Aorta (tissue), 5 donors: ENCODE measurements at regions not wholly inside any gene's neighbourhood (a gene's known extent, or its start where the extent isn't known, plus 50 kb on each side); places are given as distances from the start of the nearest gene placed in this dataset.
"Not testable (repeated sequence)": the region's sequence is repeated elsewhere in the genome, so short reads cannot be mapped to it uniquely, and the experiment has no call there.

ENCODE experiments used
- ATAC-seq: fragments of 200-7000 bp; cut with Tn5 transposase; one replicate; pipeline ENCODE4 v1.9.1; 2022; ENCODE audit warnings: moderate library complexity; ENCODE audit not compliant: low FRiP score
- DNase-seq, 2 donors: peaks; one replicate each; pipeline ENCODE4 v3.0.0-alpha.2; 2020
- H3K27ac ChIP-seq, 2 donors: one replicate each; pipeline ENCODE4 v1.5.1; 2013; ENCODE audit warnings: low read length in 2 of 2, mild to moderate bottlenecking in 2 of 2, moderate library complexity in 2 of 2, control low read depth in 1 of 2, inconsistent platforms in 1 of 2, low read depth in 1 of 2
- H3K27me3 ChIP-seq, 2 donors: one replicate each; pipeline ENCODE4 v1.6.1; 2013; ENCODE audit warnings: control low read depth in 1 of 2, low read length in 1 of 2, mild to moderate bottlenecking in 1 of 2, moderate library complexity in 1 of 2; ENCODE audit not compliant: insufficient read depth in 2 of 2, control insufficient read depth in 1 of 2
- H3K36me3 ChIP-seq, 2 donors: one replicate each; pipeline ENCODE4 v1.6.1; 2013; ENCODE audit warnings: control low read depth in 1 of 2, low read length in 1 of 2, mild to moderate bottlenecking in 1 of 2; ENCODE audit not compliant: insufficient read depth in 2 of 2, control insufficient read depth in 1 of 2
- H3K4me1 ChIP-seq, 2 donors: one replicate each; pipeline ENCODE4 v1.6.1; 2013; ENCODE audit warnings: low read length in 2 of 2, control low read depth in 1 of 2, mild to moderate bottlenecking in 1 of 2, moderate library complexity in 1 of 2; ENCODE audit not compliant: insufficient read depth in 2 of 2, control insufficient read depth in 1 of 2
- H3K4me3 ChIP-seq, 2 donors: one replicate each; pipeline ENCODE4 v1.5.1; 2013; ENCODE audit warnings: low read length in 2 of 2, control low read depth in 1 of 2, mild to moderate bottlenecking in 1 of 2
- H3K9me3 ChIP-seq: one replicate; pipeline ENCODE4 v1.6.1; 2013; ENCODE audit warnings: mild to moderate bottlenecking, low read length; ENCODE audit not compliant: control insufficient read depth
- WGBS, 2 donors: extraction: QIAGEN DNeasy Blood & Tissue Kit; methylation state at CpG; one replicate each; pipeline ENCODE4 v1.1.7; 2013; 5-methylcytosine and 5-hydroxymethylcytosine counted together
- intact Hi-C, 2 donors: fragments of 100-400 bp; cut with DNase I; formaldehyde crosslinking; loops; one replicate each; pipeline versions ENCODE4 v1.14.2 to v1.15.0; 2022
- donor health status: healthy with polysubstance abuse.
- donor health status: Bipolar disorder and iron deficiency.
- donor health status: DM: no; HTN: no; CAD: no.
- donor health status: DM: no; HTN: no; CAD: no.
- donor health status: DM: yes; HTN: yes; CAD: no.

DNA sequence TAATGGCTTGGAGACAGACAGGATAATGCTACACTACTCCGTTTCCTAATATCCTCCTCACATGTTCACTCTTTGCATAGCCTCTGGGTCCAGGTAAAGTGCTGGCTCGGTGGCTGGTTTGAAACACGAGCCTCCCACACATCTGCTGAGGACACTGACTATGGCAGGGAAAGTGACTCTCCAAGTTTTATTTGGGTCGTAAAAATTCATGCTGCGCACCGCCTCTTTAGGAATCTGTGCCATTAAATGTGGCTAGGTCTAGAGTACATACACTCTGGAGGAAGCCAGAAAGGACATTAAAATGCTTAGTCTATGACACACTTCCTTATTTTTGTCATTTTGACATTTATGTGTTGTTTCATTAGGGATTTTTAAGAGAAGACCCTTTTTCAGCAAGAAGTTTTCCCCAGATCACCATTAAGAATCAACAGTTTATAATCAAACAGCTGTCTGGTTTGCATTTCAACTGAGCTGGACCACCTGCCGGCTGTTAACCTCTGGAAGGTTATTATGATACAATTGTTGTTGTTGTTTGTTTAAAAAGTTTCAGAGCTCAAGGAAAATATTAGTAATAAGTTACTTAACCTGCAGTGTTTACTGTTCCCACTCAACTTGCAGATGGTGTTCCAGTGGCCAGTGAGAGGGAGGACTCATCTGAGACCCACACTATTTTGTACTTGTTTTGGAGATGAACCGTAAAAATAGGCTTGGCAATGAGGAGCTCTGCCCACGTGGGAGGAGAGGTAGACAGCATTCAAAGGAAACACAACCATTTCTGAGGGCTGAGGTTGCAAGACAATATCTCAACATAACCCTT is 443.3 kb upstream of the MEIS1 start:
- intact Hi-C loops: no loop called here

DNA sequence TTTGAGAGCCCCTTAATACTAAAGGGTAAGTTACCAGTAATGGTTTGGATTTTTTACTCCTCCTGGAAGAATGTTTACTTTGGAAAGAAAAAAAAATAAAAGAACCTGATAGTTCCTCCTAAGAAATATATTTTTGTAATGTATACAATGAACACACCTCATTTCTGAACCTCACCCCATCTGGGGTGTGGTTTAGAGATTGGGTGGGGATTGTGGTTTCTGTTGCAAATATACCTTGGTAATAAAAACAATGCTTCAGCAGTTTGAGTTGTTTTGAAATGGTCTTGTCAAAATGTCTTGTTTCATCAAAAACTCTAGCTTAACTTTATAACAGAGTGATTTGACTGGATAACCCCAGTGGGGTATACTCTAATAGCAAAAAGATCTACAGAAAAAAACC is 448.9 kb upstream of the MEIS1 start:
- ATAC-seq: no peak
- Histone ChIP-seq H3K9me3 (peaks cover 4% of the 10 kb centered on the region), H3K4me1 (no peaks in the 10 kb centered on the region), H3K27me3 (no peaks in the 10 kb centered on the region), H3K36me3 (no peaks in the 10 kb centered on the region), H3K4me3 (no peak overlapping the region), H3K27ac (no peak overlapping the region)
- no peak for DNase-seq
- intact Hi-C loops: no loop called here

More for the DNA sequence above, 443.3 kb upstream of the MEIS1 start:
- H3K4me3 ChIP-seq: no peak overlapping the region
- ATAC-seq: no peak
- H3K27me3 ChIP-seq: no peaks in the 10 kb centered on the region
- WGBS, 2 donors: 72% methylated on average over 9 of the region's 9 CpGs
- no peaks in the 10 kb centered on the region for H3K36me3 ChIP-seq
- no peak overlapping the region for H3K27ac ChIP-seq
- no peak for DNase-seq
- H3K4me1 ChIP-seq: no peaks in the 10 kb centered on the region
- peaks cover 2% of the 10 kb centered on the region for H3K9me3 ChIP-seq

DNA sequence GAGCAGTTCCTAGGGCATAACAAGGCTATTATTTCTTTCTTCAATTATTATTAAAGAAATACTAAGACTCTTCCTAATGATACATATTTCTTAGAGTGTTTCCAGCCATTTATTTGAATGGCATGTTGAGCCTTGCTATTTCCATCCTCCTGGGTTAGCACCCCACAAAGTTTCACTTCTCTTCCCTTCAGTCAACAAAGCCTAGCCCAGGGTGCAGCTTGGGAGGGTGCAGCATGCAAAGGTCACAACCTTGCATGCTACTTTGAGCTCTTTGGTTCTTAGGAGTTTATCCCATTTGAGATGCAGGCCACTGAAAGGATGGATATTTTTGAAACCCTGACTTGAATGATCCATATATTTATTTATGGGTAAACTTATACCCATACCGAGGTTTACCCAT is 454.4 kb upstream of the MEIS1 start:
- H3K27ac ChIP-seq: no peak overlapping the region
- DNase-seq: no peak
- ATAC-seq: no peak
- no peaks in the 10 kb centered on the region for H3K27me3 ChIP-seq
- H3K4me3 ChIP-seq: no peak overlapping the region
- 95% methylated on average over 1 of the region's 1 CpG for WGBS, 2 donors
- intact Hi-C loops: no loop called here
- H3K4me1 ChIP-seq: no peaks in the 10 kb centered on the region
- H3K36me3 ChIP-seq: no peaks in the 10 kb centered on the region
- H3K9me3 ChIP-seq: peaks cover 4% of the 10 kb centered on the region

DNA sequence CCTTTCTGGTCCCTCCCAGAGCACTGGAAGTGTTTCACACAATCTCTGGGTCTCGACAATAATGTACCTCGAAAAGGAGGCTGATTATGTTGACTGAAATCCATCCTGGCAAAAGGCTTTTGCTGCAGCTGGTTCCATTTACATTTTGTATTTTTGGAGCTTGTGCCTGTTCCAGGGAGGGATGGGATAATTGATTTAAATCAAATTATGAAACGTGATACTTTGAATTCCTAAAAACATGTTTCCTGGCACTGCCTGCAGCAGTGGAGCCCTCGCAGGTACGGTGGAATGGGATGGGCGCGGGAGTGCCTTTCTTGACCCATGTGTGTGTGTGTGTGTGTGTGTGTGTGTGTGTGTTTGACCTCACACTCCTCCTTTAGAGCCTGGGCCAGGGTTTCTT is 455.5 kb upstream of the MEIS1 start:
- DNase-seq (no peak), ATAC-seq (no peak)
- H3K36me3 ChIP-seq: no peaks in the 10 kb centered on the region
- H3K4me1 ChIP-seq: no peaks in the 10 kb centered on the region
- peaks cover 4% of the 10 kb centered on the region for H3K9me3 ChIP-seq
- 87 to 89% methylated on average over 7 of the region's 7 CpGs for WGBS, 2 donors
- H3K27me3 ChIP-seq: no peaks in the 10 kb centered on the region
- H3K27ac ChIP-seq: no peak overlapping the region
- no peak overlapping the region for H3K4me3 ChIP-seq
- intact Hi-C loops: no loop called here

DNA sequence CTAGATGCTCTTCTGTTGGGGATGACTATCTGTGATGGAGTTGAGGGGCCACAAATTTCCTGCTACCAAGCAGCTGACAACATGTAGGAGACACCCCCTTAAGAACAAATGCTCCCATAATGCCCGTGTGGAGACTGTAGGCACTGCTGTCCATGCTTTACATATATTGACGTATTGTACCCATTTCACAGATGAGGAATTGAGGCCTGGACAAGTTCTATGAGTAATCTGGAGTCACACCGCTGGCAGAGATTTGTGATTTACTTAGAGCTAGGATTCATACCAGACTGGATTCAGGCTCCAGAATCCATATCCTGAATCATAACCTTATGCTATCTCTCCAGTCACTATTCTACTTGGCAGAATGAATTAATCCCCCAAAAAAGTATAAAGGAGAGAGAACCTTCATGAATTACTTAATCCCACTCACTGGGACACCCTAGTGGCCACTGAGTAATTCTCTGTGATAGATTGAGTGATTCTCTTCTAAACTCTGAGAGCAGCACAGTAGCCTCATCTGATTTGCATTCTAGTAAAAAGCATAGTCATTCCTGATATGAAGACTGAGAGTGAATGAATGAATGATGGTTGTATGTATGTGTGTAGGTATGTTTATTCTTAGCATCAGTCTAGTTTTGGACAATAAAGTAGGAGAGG is 460.7 kb upstream of the MEIS1 start:
- DNase-seq: no peak
- H3K36me3 ChIP-seq: no peaks in the 10 kb centered on the region
- no peaks in the 10 kb centered on the region for H3K4me1 ChIP-seq
- intact Hi-C loops: no loop called here
- no peaks in the 10 kb centered on the region for H3K27me3 ChIP-seq
- H3K4me3 ChIP-seq: no peak overlapping the region
- H3K9me3 ChIP-seq: peaks cover 2% of the 10 kb centered on the region
- 94 to 97% methylated on average over 3 of the region's 3 CpGs for WGBS, 2 donors
- no peak for ATAC-seq
- no peak overlapping the region for H3K27ac ChIP-seq

DNA sequence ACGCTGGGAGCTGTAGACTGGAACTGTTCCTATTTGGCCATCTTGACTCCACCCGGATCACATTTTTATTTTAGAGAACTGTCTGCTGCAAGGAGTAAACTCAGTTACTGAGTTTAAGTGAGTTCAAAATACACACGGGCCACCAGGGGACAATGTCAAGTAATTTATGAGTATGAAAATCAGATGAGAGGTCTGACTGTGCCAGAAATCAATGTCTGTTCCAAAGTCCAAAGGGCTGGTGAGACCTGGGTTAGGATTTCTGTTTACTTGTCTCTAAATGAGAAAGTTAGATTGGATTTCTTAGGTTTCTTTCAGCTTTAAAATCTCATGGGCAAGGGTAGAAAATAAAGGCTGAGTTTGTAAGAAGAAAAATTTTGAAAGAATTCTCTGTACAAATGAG is 465.8 kb upstream of the MEIS1 start:
- Histone ChIP-seq H3K36me3 (no peaks in the 10 kb centered on the region), H3K9me3 (no peaks in the 10 kb centered on the region), H3K27me3 (no peaks in the 10 kb centered on the region), H3K27ac (no peak overlapping the region), H3K4me3 (no peak overlapping the region), H3K4me1 (no peaks in the 10 kb centered on the region)
- intact Hi-C loops: no loop called here
- no peak for DNase-seq
- WGBS, 2 donors: 55 to 79% methylated on average over 3 of the region's 3 CpGs
- ATAC-seq: no peak

DNA sequence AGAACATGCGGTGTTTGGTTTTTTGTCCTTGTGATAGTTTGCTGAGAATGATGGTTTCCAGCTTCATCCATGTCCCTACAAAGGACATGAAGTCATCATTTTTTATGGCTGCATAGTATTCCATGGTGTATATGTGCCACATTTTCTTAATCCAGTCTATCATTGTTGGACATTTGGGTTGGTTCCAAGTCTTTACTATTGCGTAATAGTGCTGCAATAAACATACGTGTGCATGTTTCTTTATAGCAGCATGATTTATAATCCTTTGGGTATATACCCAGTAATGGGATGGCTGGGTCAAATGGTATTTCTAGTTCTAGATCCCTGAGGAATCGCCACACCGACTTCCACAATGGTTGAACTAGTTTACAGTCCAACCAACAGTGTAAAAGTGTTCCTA is 471.6 kb upstream of the MEIS1 start:
- H3K27ac ChIP-seq, H3K4me1 ChIP-seq, H3K9me3 ChIP-seq, ATAC-seq, H3K4me3 ChIP-seq, intact Hi-C loops, H3K27me3 ChIP-seq, H3K36me3 ChIP-seq, DNase-seq: not testable (repeated sequence)
- 93% methylated on average over 3 of the region's 5 CpGs; no CpG with 5 or more reads in 1 of the 2 donors for WGBS, 2 donors

DNA sequence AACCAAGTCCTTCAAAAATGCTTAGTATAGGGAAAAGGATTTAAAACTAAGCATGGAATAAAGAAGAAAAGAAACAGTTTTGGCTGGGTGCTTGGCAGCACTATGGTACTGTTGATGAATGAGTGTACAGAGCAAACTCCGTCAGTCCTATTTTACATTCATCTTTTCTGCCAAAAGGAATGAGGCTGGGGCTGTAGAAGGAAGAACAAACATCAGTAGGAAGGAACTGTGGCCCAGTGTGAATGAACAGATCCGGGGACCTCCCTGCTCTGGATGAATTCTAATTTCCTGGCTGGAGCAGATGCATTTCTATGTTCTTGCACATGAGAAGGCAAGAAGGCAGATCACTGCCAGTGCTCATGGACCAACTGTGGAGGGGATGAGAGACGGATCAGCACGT is 474.0 kb upstream of the MEIS1 start:
- Histone ChIP-seq H3K4me1 (no peaks in the 10 kb centered on the region), H3K27ac (no peak overlapping the region), H3K4me3 (no peak overlapping the region), H3K27me3 (no peaks in the 10 kb centered on the region), H3K36me3 (no peaks in the 10 kb centered on the region), H3K9me3 (no peaks in the 10 kb centered on the region)
- DNase-seq (no peak), ATAC-seq (no peak)
- intact Hi-C loops: no loop called here
- 7 to 15% methylated on average over 4 of the region's 4 CpGs for WGBS, 2 donors

DNA sequence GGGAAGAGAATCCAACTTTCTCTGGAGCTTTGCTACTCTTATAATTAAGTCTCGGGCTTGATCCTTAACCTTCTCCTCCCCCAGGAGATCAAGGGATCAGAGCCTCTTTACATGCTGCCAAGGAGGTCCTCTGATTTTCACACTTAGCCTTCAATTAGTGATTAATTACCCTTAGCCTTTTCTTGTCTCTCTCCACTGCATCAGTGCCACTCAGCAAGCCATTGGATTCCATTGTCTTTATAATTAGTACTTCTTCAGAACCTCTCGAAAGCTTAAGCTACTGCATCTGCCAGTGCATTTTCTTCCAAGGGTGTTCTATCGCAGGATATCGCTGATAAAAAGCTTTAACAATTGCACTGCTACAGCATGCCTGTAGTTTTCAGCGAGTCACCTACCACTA is 477.0 kb upstream of the MEIS1 start:
- Histone ChIP-seq H3K27me3 (no peaks in the 10 kb centered on the region), H3K9me3 (no peaks in the 10 kb centered on the region), H3K4me1 (no peaks in the 10 kb centered on the region), H3K4me3 (no peak overlapping the region), H3K27ac (no peak overlapping the region), H3K36me3 (peaks cover 0 to 2% of the 10 kb centered on the region in 2 donors)
- intact Hi-C loops: no loop called here
- WGBS, 2 donors: 82 to 89% methylated on average over 5 of the region's 5 CpGs
- no peak for ATAC-seq
- no peak for DNase-seq
